ENCODE measurements at regions not wholly inside any gene's neighbourhood (a gene's known extent, or its start where the extent isn't known, plus 50 kb on each side); places are given as distances from the start of the nearest gene placed in this dataset.

- TF ChIP-seq CTCF (IDR thresholded peaks at IDR 0.05): no peak
- DNase-seq (no peak), ATAC-seq (ENCODE audit: low read depth) (no peak)
- intact Hi-C loops (cut with micrococcal nuclease): no loop called here
- no peaks in the 10 kb centered on the region for H3K9me3 Mint-ChIP-seq
- no peaks in the 10 kb centered on the region for H3K36me3 Mint-ChIP-seq (ENCODE audit: low read depth)
- H3K4me3 Mint-ChIP-seq: no peak overlapping the region
- ChIA-PET POLR2A (no interaction called here), CTCF (interaction anchor here (0.8 kb wide), 1 partner anchor 843 kb away, joined by 3 read pairs; no protein-coding TSS in a partner anchor)
- peaks cover 7% of the 10 kb centered on the region for H3K4me1 Mint-ChIP-seq
- no peak overlapping the region for H3K27ac Mint-ChIP-seq
- peaks cover under 1% of the 10 kb centered on the region for H3K27me3 Mint-ChIP-seq
Observed at GRCh38 chr5:109485030-109485429, 75.3 kb upstream of the PJA2 start.

GRCh38 chr5:109484597-109484996 lies 74.8 kb upstream of the PJA2 start:
- intact Hi-C loops (cut with micrococcal nuclease): no loop called here
- no peak overlapping the region for H3K4me3 Mint-ChIP-seq
- H3K4me1 Mint-ChIP-seq: peaks cover 7% of the 10 kb centered on the region
- no peaks in the 10 kb centered on the region for H3K36me3 Mint-ChIP-seq (ENCODE audit: low read depth)
- ChIA-PET POLR2A (no interaction called here), CTCF (interaction anchor here (0.8 kb wide), 1 partner anchor 842 kb away, joined by 3 read pairs; no protein-coding TSS in a partner anchor)
- H3K9me3 Mint-ChIP-seq: no peaks in the 10 kb centered on the region
- no peak for DNase-seq
- H3K27me3 Mint-ChIP-seq: no peaks in the 10 kb centered on the region
- no peak for ATAC-seq (ENCODE audit: low read depth)
- no peak overlapping the region for H3K27ac Mint-ChIP-seq
- TF ChIP-seq CTCF (IDR thresholded peaks at IDR 0.05): no peak

DNA sequence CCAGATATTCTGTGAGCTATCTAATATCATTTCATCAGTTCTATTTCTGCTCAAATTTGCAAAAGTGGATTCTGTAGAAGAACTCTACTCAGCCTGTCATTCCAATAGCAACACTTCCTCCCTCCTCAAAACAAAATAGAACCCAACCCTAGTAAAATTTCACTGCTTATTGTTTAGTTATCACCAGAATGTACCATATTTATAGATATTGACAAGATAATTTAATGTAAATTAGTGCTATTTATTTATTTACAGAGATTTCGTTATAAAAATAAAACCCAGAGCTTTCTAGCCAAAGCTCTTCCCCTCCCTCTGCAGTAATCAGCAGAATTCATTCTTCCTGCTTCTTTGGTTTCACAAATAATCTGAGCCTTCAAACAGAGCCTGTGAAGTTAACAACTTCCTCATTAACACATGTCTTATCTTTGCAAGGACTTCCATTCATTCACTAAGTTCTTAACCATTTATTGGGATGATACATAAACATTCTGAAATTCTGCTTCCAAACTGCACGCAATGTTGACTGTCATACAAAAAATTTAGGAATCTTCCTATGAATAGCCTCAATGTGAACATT lies 73.7 kb upstream of the PJA2 start:
- H3K9me3 Mint-ChIP-seq: no peaks in the 10 kb centered on the region
- no peak overlapping the region for H3K4me3 Mint-ChIP-seq
- CTCF ChIA-PET: no interaction called here
- H3K36me3 Mint-ChIP-seq (ENCODE audit: low read depth): no peaks in the 10 kb centered on the region
- ATAC-seq (ENCODE audit: low read depth) (no peak), DNase-seq (no peak)
- no peaks in the 10 kb centered on the region for H3K27me3 Mint-ChIP-seq
- intact Hi-C loops (cut with micrococcal nuclease): no loop called here
- no peak for TF ChIP-seq CTCF (IDR thresholded peaks at IDR 0.05)
- no peak overlapping the region for H3K27ac Mint-ChIP-seq
- POLR2A ChIA-PET: interaction anchor here (0.8 kb wide), 1 partner anchor 756 kb away, joined by 3 read pairs; no protein-coding TSS in a partner anchor
- peaks cover 7% of the 10 kb centered on the region for H3K4me1 Mint-ChIP-seq

DNA sequence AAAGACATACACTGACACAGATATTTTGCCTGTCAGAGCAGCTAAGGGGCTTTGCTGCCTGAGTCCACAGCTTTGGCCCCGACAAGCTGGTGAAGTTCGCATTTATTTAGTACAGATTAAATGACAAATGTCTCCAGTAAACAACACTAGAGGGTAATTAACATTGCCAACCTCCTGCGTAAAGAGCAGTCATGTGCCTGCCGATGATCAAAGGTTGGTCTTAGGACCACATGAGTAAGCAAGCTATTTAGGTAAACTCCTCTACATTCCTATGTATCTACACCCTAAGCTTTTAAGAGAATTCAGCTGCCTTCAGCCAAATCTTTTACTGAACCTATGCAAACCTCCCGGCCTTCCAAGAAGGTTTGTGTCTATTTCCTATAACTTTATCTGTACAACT lies 73.0 kb upstream of the PJA2 start:
- CTCF ChIA-PET: no interaction called here
- intact Hi-C loops (cut with micrococcal nuclease): no loop called here
- no peak for TF ChIP-seq CTCF (IDR thresholded peaks at IDR 0.05)
- no peak overlapping the region for H3K27ac Mint-ChIP-seq
- POLR2A ChIA-PET: interaction anchor here (0.8 kb wide), 1 partner anchor 755 kb away, joined by 3 read pairs; no protein-coding TSS in a partner anchor
- no peak for ATAC-seq (ENCODE audit: low read depth)
- H3K4me1 Mint-ChIP-seq: peaks cover 7% of the 10 kb centered on the region
- H3K27me3 Mint-ChIP-seq: no peaks in the 10 kb centered on the region
- DNase-seq: no peak
- no peak overlapping the region for H3K4me3 Mint-ChIP-seq
- no peaks in the 10 kb centered on the region for H3K36me3 Mint-ChIP-seq (ENCODE audit: low read depth)
- H3K9me3 Mint-ChIP-seq: no peaks in the 10 kb centered on the region

DNA sequence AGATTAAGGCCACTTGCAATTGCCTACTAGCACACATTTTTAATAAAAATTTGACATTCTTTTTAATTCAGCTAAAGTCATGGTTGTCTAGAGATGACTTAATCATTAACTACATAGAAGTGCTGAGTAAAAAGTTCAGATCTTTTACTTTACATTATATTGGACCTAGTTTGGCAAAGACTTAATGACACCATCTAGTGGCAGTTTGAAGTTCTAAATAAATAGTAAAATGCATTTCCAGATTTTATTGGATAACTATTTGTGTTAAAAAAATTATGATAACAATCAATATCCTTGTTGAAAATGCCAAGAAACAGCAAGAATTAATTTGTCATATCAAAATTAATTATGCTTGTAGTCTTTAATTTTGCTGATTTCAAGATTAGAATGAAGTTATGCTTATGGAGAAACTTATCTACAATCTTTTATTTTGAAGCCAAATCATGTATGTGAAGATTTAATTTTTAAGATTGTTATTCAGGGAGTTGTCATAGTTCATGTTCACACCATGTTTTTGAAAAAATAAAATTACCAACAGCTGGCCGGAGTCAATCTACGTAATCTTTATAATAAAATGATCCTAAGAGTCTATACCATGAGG lies 69.6 kb upstream of the PJA2 start:
- no peak for ATAC-seq (ENCODE audit: low read depth)

More for the DNA sequence above, 69.6 kb upstream of the PJA2 start:
- H3K36me3 Mint-ChIP-seq (ENCODE audit: low read depth): no peaks in the 10 kb centered on the region
- peaks cover 7% of the 10 kb centered on the region for H3K4me1 Mint-ChIP-seq
- H3K27me3 Mint-ChIP-seq: peaks cover 6% of the 10 kb centered on the region
- H3K9me3 Mint-ChIP-seq: no peaks in the 10 kb centered on the region
- no peak overlapping the region for H3K27ac Mint-ChIP-seq
- intact Hi-C loops (cut with micrococcal nuclease): loop anchor here (1.0 to 5.0 kb wide), 5 partner anchors 557 to 1219 kb away; no protein-coding TSS in a partner anchor
- H3K4me3 Mint-ChIP-seq: no peak overlapping the region
- ChIA-PET POLR2A (no interaction called here), CTCF (interaction anchor here (0.9 to 2.6 kb wide), 3 partner anchors 10 to 837 kb away, joined by 3 to 6 read pairs (median 6); no protein-coding TSS in a partner anchor)
- DNase-seq: no peak
- TF ChIP-seq CTCF (IDR thresholded peaks at IDR 0.05): no peak

All from activated B cell treated with CpG ODN at 0.5 μM for 24 hours (primary cell).